ENCODE measurements at regions not wholly inside any gene's neighbourhood (a gene's known extent, or its start where the extent isn't known, plus 50 kb on each side); places are given as distances from the start of the nearest gene placed in this dataset.
"Not testable (repeated sequence)": the region's sequence is repeated elsewhere in the genome, so short reads cannot be mapped to it uniquely, and the experiment has no call there.

- Histone ChIP-seq H3K9me2 (replicated peaks; ENCODE audit: low read length) (no peaks in the 10 kb centered on the region), H3K4me2 (ENCODE audit: low read length) (no peak overlapping the region), H4K20me1 (ENCODE audit: low read length) (no peaks in the 10 kb centered on the region), H3K9ac (ENCODE audit: low read length) (no peak overlapping the region), H3K27ac (ENCODE audit: low read length) (no peak overlapping the region), H3K36me3 (ENCODE audit: low read depth, low read length) (no peaks in the 10 kb centered on the region), H3K4me1 (ENCODE audit: insufficient read depth, low read length) (no peaks in the 10 kb centered on the region), H3K9me3 (ENCODE audit: low read length) (0 out of 2 replicates have a peak, but pooled peaks cover 4% of the 10 kb centered on the region), H3K79me2 (ENCODE audit: low read length) (no peaks in the 10 kb centered on the region), H3F3A (ENCODE audit: low read length, unreplicated experiment) (no peaks in the 10 kb centered on the region), H2AFZ (ENCODE audit: low read length) (no peak overlapping the region), H3K4me3 (ENCODE audit: low read length) (no peak overlapping the region), H3K27me3 (ENCODE audit: low read length) (peaks cover 5% of the 10 kb centered on the region; the same call in 1 of the 2 replicates)
- CTCF ChIA-PET, result no interaction called here
- TF ChIP-seq CTCF (conservative IDR thresholded peaks at IDR 0.05; ENCODE audit: low read depth, low read length), result no peak
- TF ChIP-seq EZH2 (IDR thresholded peaks at IDR 0.05; ENCODE audit: low read length, unreplicated experiment), result no peak
- TF ChIP-seq EZH2phosphoT487 (IDR thresholded peaks at IDR 0.05; ENCODE audit: borderline replicate concordance, low read length), result no peak
- BruUV-seq (replicated peaks), result no TSS peak
- POLR2A ChIA-PET (ENCODE audit: unreplicated experiment), result no interaction called here
- ATAC-seq, result no peak
- DNase-seq, result no peak
- intact Hi-C loops (cut with micrococcal nuclease), result no loop called here
Observed at GRCh38 chr12:126040307-126040706, 975.1 kb downstream of the AACS start.

GRCh38 chr12:126042286-126042685, 977.1 kb downstream of the AACS start:
- no peaks in the 10 kb centered on the region for H3K79me2 ChIP-seq (ENCODE audit: low read length)
- no peak overlapping the region for H2AFZ ChIP-seq (ENCODE audit: low read length)
- CTCF ChIA-PET, result no interaction called here
- TF ChIP-seq EZH2 (IDR thresholded peaks at IDR 0.05; ENCODE audit: low read length, unreplicated experiment), result no peak
- TF ChIP-seq CTCF (conservative IDR thresholded peaks at IDR 0.05; ENCODE audit: low read depth, low read length), result no peak
- no peak for TF ChIP-seq EZH2phosphoT487 (IDR thresholded peaks at IDR 0.05; ENCODE audit: borderline replicate concordance, low read length)
- no peaks in the 10 kb centered on the region for H3K36me3 ChIP-seq (ENCODE audit: low read depth, low read length)
- H3K4me3 ChIP-seq (ENCODE audit: low read length), result no peak overlapping the region
- no peak for DNase-seq
- POLR2A ChIA-PET (ENCODE audit: unreplicated experiment), result no interaction called here
- ATAC-seq, result no peak
- H3K9me2 ChIP-seq (replicated peaks; ENCODE audit: low read length), result no peaks in the 10 kb centered on the region
- 0 out of 2 replicates have a peak, but pooled peaks cover 3% of the 10 kb centered on the region for H3K9me3 ChIP-seq (ENCODE audit: low read length)
- no peaks in the 10 kb centered on the region for H4K20me1 ChIP-seq (ENCODE audit: low read length)
- H3K4me1 ChIP-seq (ENCODE audit: insufficient read depth, low read length), result no peaks in the 10 kb centered on the region
- intact Hi-C loops (cut with micrococcal nuclease), result no loop called here
- H3K27me3 ChIP-seq (ENCODE audit: low read length), result peaks cover 1% of the 10 kb centered on the region; the same call in 1 of the 2 replicates
- no peak overlapping the region for H3K27ac ChIP-seq (ENCODE audit: low read length)
- no TSS peak for BruUV-seq (replicated peaks)
- H3K9ac ChIP-seq (ENCODE audit: low read length), result no peak overlapping the region
- no peak overlapping the region for H3K4me2 ChIP-seq (ENCODE audit: low read length)
- H3F3A ChIP-seq (ENCODE audit: low read length, unreplicated experiment), result no peaks in the 10 kb centered on the region

DNA sequence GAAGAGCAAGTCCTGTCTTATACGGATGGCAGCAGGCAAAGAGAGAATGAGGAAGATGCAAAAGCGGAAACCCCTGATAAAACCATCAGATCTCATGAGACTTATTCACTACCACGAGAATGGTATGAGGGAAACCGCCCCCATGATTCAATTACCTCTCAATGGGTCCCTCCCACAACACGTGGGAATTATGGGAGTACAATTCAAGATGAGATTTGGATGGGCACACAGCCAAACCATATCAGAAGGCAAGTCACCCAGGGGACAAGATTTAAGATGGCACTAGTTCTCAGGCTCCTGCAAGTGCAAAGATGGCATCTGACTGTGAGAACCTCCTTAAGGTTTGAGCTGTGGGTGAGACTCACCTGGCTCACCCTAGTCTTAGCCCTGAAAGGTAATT, 984.3 kb downstream of the AACS start:
- H3K4me2 ChIP-seq (ENCODE audit: low read length); DNase-seq; CTCF ChIA-PET: not testable (repeated sequence)

More for the DNA sequence above, 984.3 kb downstream of the AACS start:
- H3K27ac ChIP-seq (ENCODE audit: low read length); H3K9ac ChIP-seq (ENCODE audit: low read length); H3K27me3 ChIP-seq (ENCODE audit: low read length); H3K9me3 ChIP-seq (ENCODE audit: low read length); H3F3A ChIP-seq (ENCODE audit: low read length, unreplicated experiment); H3K4me3 ChIP-seq (ENCODE audit: low read length); BruUV-seq (replicated peaks); H3K79me2 ChIP-seq (ENCODE audit: low read length); H3K9me2 ChIP-seq (replicated peaks; ENCODE audit: low read length); POLR2A ChIA-PET (ENCODE audit: unreplicated experiment); H3K36me3 ChIP-seq (ENCODE audit: low read depth, low read length); H2AFZ ChIP-seq (ENCODE audit: low read length); ATAC-seq; H4K20me1 ChIP-seq (ENCODE audit: low read length); intact Hi-C loops (cut with micrococcal nuclease): not testable (repeated sequence)
- H3K4me1 ChIP-seq (ENCODE audit: insufficient read depth, low read length), result peaks cover 10% of the 10 kb centered on the region; the same call in 1 of the 2 replicates

All from PC-3 (cell line).